Endothelial cell (in vitro differentiated cells): ENCODE measurements at regions not wholly inside any gene's neighbourhood (a gene's known extent, or its start where the extent isn't known, plus 50 kb on each side); places are given as distances from the start of the nearest gene placed in this dataset.

Experiments used
- DNase-seq: peaks from one replicate; pipeline ENCODE4 v3.0.0; 2021; ENCODE audit warnings: low spot score
- H3K27ac Mint-ChIP-seq: one replicate; pipeline ENCODE4 v1.8.0; 2021; ENCODE audit warnings: mixed read lengths, inconsistent platforms; ENCODE audit not compliant: unreplicated experiment
- H3K27me3 Mint-ChIP-seq: one replicate; pipeline ENCODE4 v1.8.0; 2021; ENCODE audit warnings: mild to moderate bottlenecking, moderate library complexity, mixed read lengths, inconsistent platforms; ENCODE audit not compliant: unreplicated experiment
- H3K36me3 Mint-ChIP-seq: one replicate; pipeline ENCODE4 v1.8.0; 2021; ENCODE audit warnings: mild to moderate bottlenecking, low read depth, mixed read lengths, inconsistent platforms; ENCODE audit not compliant: unreplicated experiment
- H3K4me1 Mint-ChIP-seq: one replicate; pipeline ENCODE4 v1.8.0; 2021; ENCODE audit warnings: mild to moderate bottlenecking, mixed read lengths, inconsistent platforms; ENCODE audit not compliant: unreplicated experiment
- H3K4me3 Mint-ChIP-seq: one replicate; pipeline ENCODE4 v1.8.0; 2021; ENCODE audit warnings: mild to moderate bottlenecking, mixed read lengths, inconsistent platforms; ENCODE audit not compliant: unreplicated experiment
- H3K9me3 Mint-ChIP-seq: one replicate; pipeline ENCODE4 v1.8.0; 2021; ENCODE audit warnings: mixed read lengths, inconsistent platforms; ENCODE audit not compliant: unreplicated experiment
- TF ChIP-seq, protein P1 (sequence below): fragments of 200-600 bp; sonication (generic); IDR thresholded peaks from one replicate; pipeline ENCODE4 v1.5.0; 2021; ENCODE audit warnings: antibody characterized with exemption; ENCODE audit not compliant: unreplicated experiment

DNA sequence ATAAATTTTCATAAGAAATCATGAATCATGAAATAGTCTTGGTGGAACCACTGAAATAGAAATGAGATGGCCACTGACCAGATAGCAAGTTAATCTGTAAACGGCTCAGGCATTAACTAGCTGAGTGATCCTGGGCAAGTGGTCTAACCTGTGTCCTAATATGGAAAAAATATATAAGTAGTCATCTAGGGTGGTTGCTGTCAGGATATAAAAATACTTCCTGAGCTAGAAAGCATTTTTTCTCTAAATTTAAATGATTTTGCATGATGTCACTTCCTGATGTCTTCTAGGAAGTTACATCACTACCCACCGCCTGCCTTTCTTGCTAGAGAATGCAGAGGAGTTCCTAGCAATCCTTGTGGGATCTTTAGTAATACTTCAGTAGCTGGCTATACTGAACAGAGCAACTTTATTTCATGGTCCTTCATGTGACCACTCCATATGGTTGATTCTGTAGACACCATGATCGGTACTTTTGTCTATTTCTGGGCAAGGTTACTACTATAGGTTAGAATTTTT, 228.1 kb upstream of the CEP162 start:
- Mint-ChIP-seq H3K4me3 (no peak overlapping the region), H3K9me3 (no peaks in the 10 kb centered on the region), H3K27me3 (peaks cover 2% of the 10 kb centered on the region), H3K27ac (no peak overlapping the region), H3K36me3 (no peaks in the 10 kb centered on the region), H3K4me1 (no peaks in the 10 kb centered on the region)
- no peak for DNase-seq
- TF ChIP-seq, protein P1, sequence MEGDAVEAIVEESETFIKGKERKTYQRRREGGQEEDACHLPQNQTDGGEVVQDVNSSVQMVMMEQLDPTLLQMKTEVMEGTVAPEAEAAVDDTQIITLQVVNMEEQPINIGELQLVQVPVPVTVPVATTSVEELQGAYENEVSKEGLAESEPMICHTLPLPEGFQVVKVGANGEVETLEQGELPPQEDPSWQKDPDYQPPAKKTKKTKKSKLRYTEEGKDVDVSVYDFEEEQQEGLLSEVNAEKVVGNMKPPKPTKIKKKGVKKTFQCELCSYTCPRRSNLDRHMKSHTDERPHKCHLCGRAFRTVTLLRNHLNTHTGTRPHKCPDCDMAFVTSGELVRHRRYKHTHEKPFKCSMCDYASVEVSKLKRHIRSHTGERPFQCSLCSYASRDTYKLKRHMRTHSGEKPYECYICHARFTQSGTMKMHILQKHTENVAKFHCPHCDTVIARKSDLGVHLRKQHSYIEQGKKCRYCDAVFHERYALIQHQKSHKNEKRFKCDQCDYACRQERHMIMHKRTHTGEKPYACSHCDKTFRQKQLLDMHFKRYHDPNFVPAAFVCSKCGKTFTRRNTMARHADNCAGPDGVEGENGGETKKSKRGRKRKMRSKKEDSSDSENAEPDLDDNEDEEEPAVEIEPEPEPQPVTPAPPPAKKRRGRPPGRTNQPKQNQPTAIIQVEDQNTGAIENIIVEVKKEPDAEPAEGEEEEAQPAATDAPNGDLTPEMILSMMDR = no peak

DNA sequence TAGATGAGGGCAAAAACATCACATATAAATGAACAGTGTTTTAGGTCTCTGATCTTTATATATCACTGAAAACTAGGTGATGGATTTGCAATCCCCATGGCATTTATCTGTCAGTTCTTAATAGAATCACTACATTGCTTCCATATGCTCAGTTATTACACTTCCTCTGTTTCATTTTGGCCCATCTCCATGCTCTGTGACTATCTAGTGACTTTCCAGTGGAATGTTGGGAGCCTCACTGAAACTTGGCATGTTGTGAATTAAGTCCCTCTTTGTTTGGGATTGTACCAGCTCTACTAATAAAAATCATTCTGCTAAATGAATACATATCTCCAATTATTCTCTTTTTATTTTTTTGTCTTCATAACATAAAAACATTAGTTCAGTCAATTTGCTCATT, 226.1 kb upstream of the CEP162 start:
- TF ChIP-seq, protein P1 = no peak
- peaks cover 7% of the 10 kb centered on the region for H3K4me1 Mint-ChIP-seq
- H3K36me3 Mint-ChIP-seq = no peaks in the 10 kb centered on the region
- no peaks in the 10 kb centered on the region for H3K9me3 Mint-ChIP-seq
- no peak overlapping the region for H3K4me3 Mint-ChIP-seq
- H3K27me3 Mint-ChIP-seq = no peaks in the 10 kb centered on the region
- no peak overlapping the region for H3K27ac Mint-ChIP-seq
- DNase-seq = no peak

DNA sequence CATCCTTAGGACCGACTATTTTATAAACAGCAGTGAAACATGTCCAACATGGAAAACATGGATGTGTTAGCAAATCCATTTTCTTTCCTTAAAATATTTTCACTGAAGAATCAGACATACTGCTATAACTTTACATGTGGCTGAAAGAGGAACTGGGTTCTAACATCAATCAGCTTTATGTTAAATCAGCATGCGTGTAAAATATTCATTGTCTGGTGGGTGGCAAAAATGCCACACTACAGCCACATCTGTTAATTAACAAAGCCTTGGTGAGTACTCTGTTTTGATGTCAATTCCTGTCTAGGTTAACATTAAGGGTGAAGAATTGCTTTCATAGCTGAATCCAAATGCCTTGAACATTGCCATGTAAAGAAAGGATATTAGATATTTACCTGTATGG, 222.6 kb upstream of the CEP162 start:
- DNase-seq = no peak
- H3K9me3 Mint-ChIP-seq = no peaks in the 10 kb centered on the region
- H3K4me3 Mint-ChIP-seq = no peak overlapping the region
- TF ChIP-seq, protein P1 = no peak
- no peaks in the 10 kb centered on the region for H3K36me3 Mint-ChIP-seq
- peaks cover 7% of the 10 kb centered on the region for H3K4me1 Mint-ChIP-seq
- H3K27me3 Mint-ChIP-seq = no peaks in the 10 kb centered on the region
- no peak overlapping the region for H3K27ac Mint-ChIP-seq

DNA sequence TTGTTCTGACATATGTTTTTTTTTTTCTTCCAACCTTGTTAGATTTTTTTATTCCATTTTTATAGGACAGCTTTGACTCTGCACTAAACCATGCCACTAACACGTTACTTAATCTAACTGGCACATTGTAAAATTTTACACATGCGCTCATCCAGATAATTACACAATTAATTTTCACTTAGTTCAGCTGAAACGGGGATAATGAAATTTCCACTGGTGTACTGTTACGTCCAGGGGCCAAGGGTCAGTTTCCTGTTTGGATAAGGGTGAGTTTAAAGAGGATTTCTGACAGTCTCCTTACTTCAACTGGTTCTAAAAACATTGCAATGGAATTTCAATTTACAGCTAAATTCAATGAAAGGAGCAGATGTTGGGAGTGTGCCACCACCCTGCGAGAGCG, 221.8 kb upstream of the CEP162 start:
- no peak overlapping the region for H3K27ac Mint-ChIP-seq
- H3K36me3 Mint-ChIP-seq = no peaks in the 10 kb centered on the region
- no peak overlapping the region for H3K4me3 Mint-ChIP-seq
- DNase-seq = no peak
- H3K27me3 Mint-ChIP-seq = no peaks in the 10 kb centered on the region
- no peaks in the 10 kb centered on the region for H3K9me3 Mint-ChIP-seq
- TF ChIP-seq, protein P1 = no peak
- H3K4me1 Mint-ChIP-seq = peaks cover 7% of the 10 kb centered on the region

DNA sequence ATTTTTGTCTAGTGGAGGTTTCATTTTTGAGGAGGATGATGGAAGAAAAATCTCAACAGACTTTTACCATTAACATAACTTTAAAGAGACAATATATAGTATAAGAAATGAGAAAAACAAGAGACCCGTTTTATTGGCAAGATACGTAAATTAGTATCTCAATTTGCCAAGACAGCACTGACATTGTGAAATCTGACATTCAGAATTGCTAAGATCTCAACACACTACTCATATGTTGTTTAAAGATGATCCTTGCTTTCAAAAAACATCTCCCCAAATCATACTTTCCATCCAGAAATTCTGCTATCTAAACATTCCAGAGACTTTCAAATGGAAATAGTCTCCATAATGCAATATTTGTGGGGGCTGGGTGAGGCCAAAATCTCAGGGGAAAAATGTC, 220.9 kb upstream of the CEP162 start:
- no peak for DNase-seq
- TF ChIP-seq, protein P1 = no peak
- Mint-ChIP-seq H3K36me3 (no peaks in the 10 kb centered on the region), H3K27me3 (no peaks in the 10 kb centered on the region), H3K4me3 (no peak overlapping the region), H3K27ac (no peak overlapping the region), H3K9me3 (no peaks in the 10 kb centered on the region), H3K4me1 (peaks cover 7% of the 10 kb centered on the region)
